Esophagus (tissue), 2 donors: ENCODE measurements at regions not wholly inside any gene's neighbourhood (a gene's known extent, or its start where the extent isn't known, plus 50 kb on each side); places are given as distances from the start of the nearest gene placed in this dataset.

Source experiments
- H3K27ac ChIP-seq, 2 donors: one replicate each; pipeline ENCODE4 v1.5.1; 2013; ENCODE audit warnings: low read depth in 2 of 2, mild to moderate bottlenecking in 2 of 2, inconsistent platforms in 1 of 2, low read length in 1 of 2, moderate library complexity in 1 of 2
- H3K27me3 ChIP-seq, 2 donors: one replicate each; pipeline ENCODE4 v1.6.1; 2013; ENCODE audit warnings: low read length in 2 of 2, control low read depth in 1 of 2, mild to moderate bottlenecking in 1 of 2; ENCODE audit not compliant: insufficient read depth in 2 of 2, control insufficient read depth in 1 of 2
- H3K36me3 ChIP-seq, 2 donors: one replicate each; pipeline ENCODE4 v1.6.1; 2013; ENCODE audit warnings: low read length in 1 of 2; ENCODE audit not compliant: control insufficient read depth in 2 of 2, insufficient read depth in 2 of 2
- H3K4me1 ChIP-seq, 2 donors: one replicate each; pipeline ENCODE4 v1.6.1; 2013; ENCODE audit warnings: low read length in 1 of 2; ENCODE audit not compliant: control insufficient read depth in 2 of 2, insufficient read depth in 2 of 2
- H3K4me3 ChIP-seq, 2 donors: one replicate each; pipeline ENCODE4 v1.5.1; 2013; ENCODE audit warnings: low read length in 2 of 2, mild to moderate bottlenecking in 2 of 2, low read depth in 1 of 2, moderate library complexity in 1 of 2
- H3K9me3 ChIP-seq, 2 donors: one replicate each; pipeline ENCODE4 v1.6.1; 2013; ENCODE audit warnings: mild to moderate bottlenecking in 2 of 2, low read depth in 1 of 2, low read length in 1 of 2, moderate library complexity in 1 of 2; ENCODE audit not compliant: control insufficient read depth in 2 of 2, insufficient read depth in 1 of 2
- WGBS, 2 donors: extraction: QIAGEN DNeasy Blood & Tissue Kit; methylation state at CpG; one replicate each; pipeline ENCODE4 v1.1.7; 2013; 5-methylcytosine and 5-hydroxymethylcytosine counted together
- donor health status: healthy with polysubstance abuse.
- donor health status: Bipolar disorder and iron deficiency.

DNA sequence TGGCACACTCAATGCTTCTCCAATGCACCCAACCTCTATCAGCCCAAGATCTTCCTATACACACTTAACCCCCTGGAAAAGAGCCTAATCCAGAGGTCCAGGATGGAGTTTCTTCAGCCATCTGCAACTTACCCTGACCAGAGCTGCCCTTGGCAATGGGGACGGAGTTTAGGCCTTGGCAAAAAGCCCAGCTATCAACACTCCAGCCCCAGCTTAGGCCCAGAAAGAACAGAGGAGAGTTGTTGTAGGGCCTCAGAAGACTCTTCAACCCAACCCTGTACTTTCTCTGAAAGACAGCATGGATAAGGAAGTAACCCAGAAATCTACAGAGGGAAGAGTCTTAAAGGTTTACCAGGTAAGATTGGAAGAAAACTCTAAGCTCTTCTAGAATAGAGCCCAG is 219.3 kb upstream of the PELI2 start:
- Histone ChIP-seq H3K4me3 (no peak overlapping the region), H3K4me1 (peaks cover 0 to 4% of the 10 kb centered on the region in 2 donors), H3K36me3 (no peaks in the 10 kb centered on the region), H3K27me3 (no peaks in the 10 kb centered on the region), H3K9me3 (no peaks in the 10 kb centered on the region), H3K27ac (no peak overlapping the region)
- 50 to 51% methylated on average over 1 of the region's 1 CpG for WGBS, 2 donors

DNA sequence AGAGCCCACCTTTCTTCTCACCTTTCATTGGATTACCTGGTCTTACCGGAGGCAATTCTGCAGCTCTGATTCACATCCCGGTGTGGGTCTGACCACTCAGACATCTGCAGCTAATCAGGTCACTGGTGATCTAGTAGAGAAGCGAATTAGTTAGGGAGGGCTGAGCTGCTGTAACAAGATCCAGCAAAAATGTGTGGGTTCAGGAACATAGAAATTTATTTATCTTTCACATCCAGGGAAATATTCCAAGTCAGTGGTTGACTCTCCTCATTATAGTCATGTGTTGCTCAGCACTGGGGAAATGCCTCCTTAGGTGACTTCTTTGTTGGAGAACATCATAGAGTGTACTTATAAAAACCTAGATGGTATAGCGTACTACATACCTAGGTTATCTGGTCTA is 218.7 kb upstream of the PELI2 start:
- Histone ChIP-seq H3K36me3 (no peaks in the 10 kb centered on the region), H3K9me3 (no peaks in the 10 kb centered on the region), H3K27me3 (no peaks in the 10 kb centered on the region)

GRCh38 chr14:55900749-55901148 is 217.5 kb upstream of the PELI2 start:
- no peaks in the 10 kb centered on the region for H3K4me1 ChIP-seq
- no peaks in the 10 kb centered on the region for H3K9me3 ChIP-seq
- no peak overlapping the region for H3K27ac ChIP-seq
- WGBS, 2 donors = 86% methylated on average over 2 of the region's 2 CpGs
- H3K36me3 ChIP-seq = no peaks in the 10 kb centered on the region
- no peak overlapping the region for H3K4me3 ChIP-seq
- no peaks in the 10 kb centered on the region for H3K27me3 ChIP-seq

More for the DNA sequence above, 218.7 kb upstream of the PELI2 start:
- Histone ChIP-seq H3K27ac (no peak overlapping the region), H3K4me1 (peaks cover 0 to under 1% of the 10 kb centered on the region in 2 donors), H3K4me3 (no peak overlapping the region)
- WGBS, 2 donors = 90 to 93% methylated on average over 4 of the region's 4 CpGs

GRCh38 chr14:55901291-55901690 is 216.9 kb upstream of the PELI2 start:
- Histone ChIP-seq H3K4me3 (no peak overlapping the region), H3K9me3 (no peaks in the 10 kb centered on the region), H3K27me3 (no peaks in the 10 kb centered on the region), H3K4me1 (no peaks in the 10 kb centered on the region), H3K27ac (no peak overlapping the region), H3K36me3 (no peaks in the 10 kb centered on the region)
- WGBS, 2 donors = 65 to 72% methylated on average over 5 of the region's 5 CpGs

GRCh38 chr14:55902241-55902640 is 216.0 kb upstream of the PELI2 start:
- Histone ChIP-seq H3K27ac (no peak overlapping the region), H3K4me1 (no peaks in the 10 kb centered on the region), H3K36me3 (no peaks in the 10 kb centered on the region), H3K4me3 (no peak overlapping the region), H3K9me3 (no peaks in the 10 kb centered on the region), H3K27me3 (no peaks in the 10 kb centered on the region)
- 63 to 64% methylated on average over 5 of the region's 5 CpGs for WGBS, 2 donors

DNA sequence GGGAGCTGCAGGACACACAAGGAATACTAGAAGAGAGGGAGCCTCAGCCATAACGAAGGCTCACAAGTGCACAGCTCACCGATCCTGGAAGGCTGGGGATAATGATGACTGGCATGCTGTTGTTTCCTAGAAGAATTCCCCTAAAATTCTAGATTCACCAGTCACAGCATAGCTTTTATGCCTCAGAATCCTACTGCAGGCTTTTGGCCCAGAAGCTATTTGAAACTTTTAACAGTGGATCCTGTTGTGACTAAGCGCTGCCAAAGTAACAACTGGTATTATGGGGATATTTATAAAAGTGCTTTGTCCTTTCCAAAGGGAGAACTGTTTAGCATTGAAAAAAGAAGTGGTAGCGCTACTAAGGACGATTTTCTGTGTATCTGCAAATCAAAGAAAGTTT is 214.1 kb upstream of the PELI2 start:
- 72 to 73% methylated on average over 5 of the region's 5 CpGs for WGBS, 2 donors
- Histone ChIP-seq H3K27me3 (no peaks in the 10 kb centered on the region), H3K4me1 (no peaks in the 10 kb centered on the region), H3K36me3 (no peaks in the 10 kb centered on the region), H3K27ac (no peak overlapping the region), H3K9me3 (no peaks in the 10 kb centered on the region), H3K4me3 (no peak overlapping the region)

GRCh38 chr14:55908106-55908505 is 210.1 kb upstream of the PELI2 start:
- Histone ChIP-seq H3K4me1 (no peaks in the 10 kb centered on the region), H3K27ac (no peak overlapping the region), H3K4me3 (no peak overlapping the region), H3K9me3 (no peaks in the 10 kb centered on the region), H3K36me3 (no peaks in the 10 kb centered on the region), H3K27me3 (no peaks in the 10 kb centered on the region)
- 83 to 87% methylated on average over 1 of the region's 1 CpG for WGBS, 2 donors

GRCh38 chr14:55909879-55910278 is 208.3 kb upstream of the PELI2 start:
- Histone ChIP-seq H3K9me3 (no peaks in the 10 kb centered on the region), H3K27me3 (no peaks in the 10 kb centered on the region), H3K4me1 (no peaks in the 10 kb centered on the region), H3K4me3 (no peak overlapping the region), H3K27ac (no peak overlapping the region), H3K36me3 (no peaks in the 10 kb centered on the region)
- WGBS, 2 donors = 84 to 94% methylated on average over 1 of the region's 1 CpG

DNA sequence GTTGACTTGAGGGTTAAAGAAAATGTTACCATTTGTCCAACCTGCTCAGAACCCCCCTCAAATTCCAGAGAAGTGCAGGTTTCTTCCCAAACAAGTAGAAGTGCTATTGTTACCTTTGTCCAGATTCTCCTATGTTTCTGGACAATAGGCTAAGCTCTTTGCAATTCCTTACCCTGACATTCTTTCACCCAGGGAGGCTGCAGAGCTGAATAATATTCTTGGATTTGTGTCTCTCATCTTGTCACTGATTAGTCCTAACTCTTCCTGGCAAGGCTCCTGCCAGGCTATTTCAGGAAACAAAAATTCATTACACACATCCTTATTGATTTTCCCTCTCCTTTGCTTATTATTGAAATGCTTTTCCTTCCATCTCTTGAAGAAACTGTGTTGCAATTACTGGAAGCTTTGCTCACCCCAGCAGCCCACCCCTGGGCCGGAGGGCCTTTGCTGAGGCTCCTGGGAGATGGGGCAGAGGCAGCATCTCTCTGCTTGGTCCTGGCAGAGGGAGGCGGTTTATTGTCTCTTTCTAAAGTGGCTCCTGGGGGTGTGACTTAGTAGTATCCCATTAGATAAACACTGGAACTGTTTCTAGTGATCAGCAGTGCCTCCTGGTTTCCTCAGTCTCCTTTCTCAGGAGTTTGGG is 207.5 kb upstream of the PELI2 start:
- WGBS, 2 donors = 74 to 79% methylated on average over 2 of the region's 2 CpGs
- Histone ChIP-seq H3K36me3 (no peaks in the 10 kb centered on the region), H3K4me3 (no peak overlapping the region), H3K4me1 (no peaks in the 10 kb centered on the region), H3K27me3 (no peaks in the 10 kb centered on the region), H3K27ac (no peak overlapping the region), H3K9me3 (no peaks in the 10 kb centered on the region)

GRCh38 chr14:55911776-55912175 is 206.4 kb upstream of the PELI2 start:
- H3K27ac ChIP-seq = no peak overlapping the region
- no peaks in the 10 kb centered on the region for H3K27me3 ChIP-seq
- no peak overlapping the region for H3K4me3 ChIP-seq
- no peaks in the 10 kb centered on the region for H3K4me1 ChIP-seq
- H3K9me3 ChIP-seq = no peaks in the 10 kb centered on the region
- 93 to 97% methylated on average over 4 of the region's 4 CpGs for WGBS, 2 donors
- no peaks in the 10 kb centered on the region for H3K36me3 ChIP-seq
